ENCODE measurements at regions not wholly inside any gene's neighbourhood (a gene's known extent, or its start where the extent isn't known, plus 50 kb on each side); places are given as distances from the start of the nearest gene placed in this dataset.

- no peaks in the 10 kb centered on the region for H3K36me3 ChIP-seq (ENCODE audit: control insufficient read depth, insufficient read depth, low read length)
- DNase-seq: peak; percentile 87
- H3K9me3 ChIP-seq (replicated peaks; ENCODE audit: control insufficient read depth, low read depth, low read length): no peaks in the 10 kb centered on the region
- no peaks in the 10 kb centered on the region for H3K27me3 ChIP-seq (ENCODE audit: control insufficient read depth, insufficient read depth, low read length)
- peaks cover 29% of the 10 kb centered on the region for H3K4me1 ChIP-seq (ENCODE audit: control insufficient read depth, insufficient read depth, low read length)
- H3K4me3 ChIP-seq (ENCODE audit: low read length): no peak overlapping the region
- WGBS (ENCODE audit: insufficient coverage): 77% methylated on average over 1 of the region's 13 CpGs
- peak overlapping the region; percentile 80 for H3K27ac ChIP-seq (ENCODE audit: low read length)
Measured at GRCh38 chr2:64312622-64313397, 141.2 kb upstream of the LGALSL start.

DNA sequence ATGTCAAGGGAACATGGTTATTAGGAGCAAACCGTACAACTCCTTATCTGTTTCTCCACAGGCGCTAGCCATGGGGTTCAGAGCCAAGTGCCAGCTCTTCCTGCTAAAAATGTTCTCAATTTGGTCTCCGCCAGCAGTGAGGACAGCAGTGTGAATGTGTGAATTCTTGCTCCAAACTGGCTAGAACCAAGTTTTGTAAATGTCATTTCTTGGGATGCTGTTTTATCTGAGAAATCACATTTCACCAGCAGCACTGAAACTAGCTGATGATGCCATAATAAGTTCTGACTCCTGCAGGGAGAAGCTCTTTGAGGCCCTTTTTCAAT is 140.6 kb upstream of the LGALSL start:
- WGBS (ENCODE audit: insufficient coverage): 7% methylated on average over 2 of the region's 3 CpGs

DNA sequence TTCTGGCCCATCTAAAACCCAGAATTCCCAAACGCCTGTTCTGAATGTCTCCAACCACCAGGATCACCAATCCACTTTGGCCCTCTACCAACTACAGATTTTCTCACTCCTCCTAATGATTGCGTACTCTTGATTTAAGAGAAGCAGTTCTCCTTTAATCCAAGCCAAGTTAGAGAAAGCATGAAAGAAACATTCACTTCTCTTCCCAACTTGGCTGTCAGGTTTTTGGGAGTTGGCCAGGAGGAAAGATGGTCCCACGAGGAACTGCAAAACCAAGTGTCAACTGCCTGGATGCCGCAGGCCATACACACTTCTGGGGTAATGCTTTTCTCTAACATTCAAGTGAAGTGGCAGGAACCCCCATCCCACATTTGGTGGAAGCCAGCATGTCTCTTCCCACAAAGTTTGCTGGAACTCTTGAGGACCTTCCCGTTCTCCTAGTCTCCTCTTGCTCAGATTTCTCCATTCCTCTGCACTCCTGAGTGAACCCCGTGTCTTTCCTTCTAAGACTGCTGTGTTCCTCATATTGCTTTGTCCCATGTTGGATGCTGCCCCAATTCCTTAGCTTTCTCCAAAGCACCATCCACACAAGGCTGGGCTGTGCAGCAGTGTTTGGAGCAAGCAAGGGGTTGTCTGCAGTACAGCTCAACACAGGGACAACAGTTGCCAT is 138.5 kb upstream of the LGALSL start:
- Histone ChIP-seq H3K27me3 (ENCODE audit: control insufficient read depth, insufficient read depth, low read length) (no peaks in the 10 kb centered on the region), H3K4me3 (ENCODE audit: low read length) (no peak overlapping the region), H3K36me3 (ENCODE audit: control insufficient read depth, insufficient read depth, low read length) (no peaks in the 10 kb centered on the region), H3K4me1 (ENCODE audit: control insufficient read depth, insufficient read depth, low read length) (peaks cover 29% of the 10 kb centered on the region), H3K27ac (ENCODE audit: low read length) (no peak overlapping the region), H3K9me3 (replicated peaks; ENCODE audit: control insufficient read depth, low read depth, low read length) (no peaks in the 10 kb centered on the region)
- no peak for DNase-seq
- WGBS (ENCODE audit: insufficient coverage): 71% methylated on average over 3 of the region's 6 CpGs

More for the DNA sequence above, 140.6 kb upstream of the LGALSL start:
- Histone ChIP-seq H3K4me1 (ENCODE audit: control insufficient read depth, insufficient read depth, low read length) (peaks cover 29% of the 10 kb centered on the region), H3K27me3 (ENCODE audit: control insufficient read depth, insufficient read depth, low read length) (no peaks in the 10 kb centered on the region), H3K9me3 (replicated peaks; ENCODE audit: control insufficient read depth, low read depth, low read length) (no peaks in the 10 kb centered on the region), H3K36me3 (ENCODE audit: control insufficient read depth, insufficient read depth, low read length) (no peaks in the 10 kb centered on the region), H3K27ac (ENCODE audit: low read length) (peak overlapping the region; percentile 57), H3K4me3 (ENCODE audit: low read length) (no peak overlapping the region)
- no peak for DNase-seq

- Histone ChIP-seq H3K36me3 (ENCODE audit: control insufficient read depth, insufficient read depth, low read length) (no peaks in the 10 kb centered on the region), H3K4me3 (ENCODE audit: low read length) (no peak overlapping the region), H3K27me3 (ENCODE audit: control insufficient read depth, insufficient read depth, low read length) (no peaks in the 10 kb centered on the region), H3K4me1 (ENCODE audit: control insufficient read depth, insufficient read depth, low read length) (peaks cover 13% of the 10 kb centered on the region), H3K9me3 (replicated peaks; ENCODE audit: control insufficient read depth, low read depth, low read length) (no peaks in the 10 kb centered on the region), H3K27ac (ENCODE audit: low read length) (no peak overlapping the region)
- no peak for DNase-seq
- WGBS (ENCODE audit: insufficient coverage): 33% methylated on average over 1 of the region's 2 CpGs
Measured at GRCh38 chr2:64317707-64318475, 136.1 kb upstream of the LGALSL start.

- H3K4me3 ChIP-seq (ENCODE audit: low read length): no peak overlapping the region
- no peaks in the 10 kb centered on the region for H3K27me3 ChIP-seq (ENCODE audit: control insufficient read depth, insufficient read depth, low read length)
- H3K9me3 ChIP-seq (replicated peaks; ENCODE audit: control insufficient read depth, low read depth, low read length): no peaks in the 10 kb centered on the region
- no peaks in the 10 kb centered on the region for H3K36me3 ChIP-seq (ENCODE audit: control insufficient read depth, insufficient read depth, low read length)
- peaks cover 10% of the 10 kb centered on the region for H3K4me1 ChIP-seq (ENCODE audit: control insufficient read depth, insufficient read depth, low read length)
- DNase-seq: no peak
- WGBS (ENCODE audit: insufficient coverage): no CpG with 5 or more reads among the region's 1 CpG
- H3K27ac ChIP-seq (ENCODE audit: low read length): no peak overlapping the region
Measured at GRCh38 chr2:64318476-64318748, 135.6 kb upstream of the LGALSL start.

GRCh38 chr2:64319896-64320295 is 134.1 kb upstream of the LGALSL start:
- Histone ChIP-seq H3K4me3 (ENCODE audit: low read length) (no peak overlapping the region), H3K9me3 (replicated peaks; ENCODE audit: control insufficient read depth, low read depth, low read length) (no peaks in the 10 kb centered on the region), H3K27ac (ENCODE audit: low read length) (no peak overlapping the region), H3K4me1 (ENCODE audit: control insufficient read depth, insufficient read depth, low read length) (peaks cover 9% of the 10 kb centered on the region), H3K36me3 (ENCODE audit: control insufficient read depth, insufficient read depth, low read length) (no peaks in the 10 kb centered on the region), H3K27me3 (ENCODE audit: control insufficient read depth, insufficient read depth, low read length) (no peaks in the 10 kb centered on the region)
- DNase-seq: no peak
- 100% methylated on average over 2 of the region's 3 CpGs for WGBS (ENCODE audit: insufficient coverage)

DNA sequence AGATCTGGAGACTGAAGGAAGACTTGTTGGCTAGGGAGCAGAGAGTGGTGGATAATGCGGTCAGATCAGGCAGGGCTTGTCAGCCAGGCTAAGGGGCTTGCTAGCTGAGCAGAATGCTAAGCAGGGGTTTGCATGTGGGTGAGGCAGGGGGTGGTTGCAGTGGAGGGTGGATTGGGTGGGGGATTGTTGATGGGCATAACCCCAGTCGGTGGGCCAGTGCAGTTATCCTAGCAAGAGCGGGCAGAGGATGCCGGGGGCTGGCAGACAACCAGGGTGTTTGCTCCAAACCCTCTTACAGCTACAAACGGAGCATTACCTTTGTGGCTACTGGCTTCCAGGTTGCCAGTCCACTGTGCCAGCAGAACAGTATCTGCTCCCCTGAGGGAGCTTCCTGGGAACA is 131.5 kb upstream of the LGALSL start:
- WGBS (ENCODE audit: insufficient coverage): 98% methylated on average over 5 of the region's 5 CpGs
- no peak for DNase-seq
- Histone ChIP-seq H3K36me3 (ENCODE audit: control insufficient read depth, insufficient read depth, low read length) (no peaks in the 10 kb centered on the region), H3K4me3 (ENCODE audit: low read length) (no peak overlapping the region), H3K9me3 (replicated peaks; ENCODE audit: control insufficient read depth, low read depth, low read length) (no peaks in the 10 kb centered on the region), H3K27ac (ENCODE audit: low read length) (no peak overlapping the region), H3K4me1 (ENCODE audit: control insufficient read depth, insufficient read depth, low read length) (peaks cover 9% of the 10 kb centered on the region), H3K27me3 (ENCODE audit: control insufficient read depth, insufficient read depth, low read length) (no peaks in the 10 kb centered on the region)

- Histone ChIP-seq H3K4me1 (ENCODE audit: control insufficient read depth, insufficient read depth, low read length) (peaks cover 14% of the 10 kb centered on the region), H3K4me3 (ENCODE audit: low read length) (no peak overlapping the region), H3K36me3 (ENCODE audit: control insufficient read depth, insufficient read depth, low read length) (no peaks in the 10 kb centered on the region), H3K27ac (ENCODE audit: low read length) (no peak overlapping the region), H3K27me3 (ENCODE audit: control insufficient read depth, insufficient read depth, low read length) (no peaks in the 10 kb centered on the region), H3K9me3 (replicated peaks; ENCODE audit: control insufficient read depth, low read depth, low read length) (no peaks in the 10 kb centered on the region)
- DNase-seq: no peak
- 32% methylated on average over 3 of the region's 5 CpGs for WGBS (ENCODE audit: insufficient coverage)
Measured at GRCh38 chr2:64323197-64323596, 130.8 kb upstream of the LGALSL start.

DNA sequence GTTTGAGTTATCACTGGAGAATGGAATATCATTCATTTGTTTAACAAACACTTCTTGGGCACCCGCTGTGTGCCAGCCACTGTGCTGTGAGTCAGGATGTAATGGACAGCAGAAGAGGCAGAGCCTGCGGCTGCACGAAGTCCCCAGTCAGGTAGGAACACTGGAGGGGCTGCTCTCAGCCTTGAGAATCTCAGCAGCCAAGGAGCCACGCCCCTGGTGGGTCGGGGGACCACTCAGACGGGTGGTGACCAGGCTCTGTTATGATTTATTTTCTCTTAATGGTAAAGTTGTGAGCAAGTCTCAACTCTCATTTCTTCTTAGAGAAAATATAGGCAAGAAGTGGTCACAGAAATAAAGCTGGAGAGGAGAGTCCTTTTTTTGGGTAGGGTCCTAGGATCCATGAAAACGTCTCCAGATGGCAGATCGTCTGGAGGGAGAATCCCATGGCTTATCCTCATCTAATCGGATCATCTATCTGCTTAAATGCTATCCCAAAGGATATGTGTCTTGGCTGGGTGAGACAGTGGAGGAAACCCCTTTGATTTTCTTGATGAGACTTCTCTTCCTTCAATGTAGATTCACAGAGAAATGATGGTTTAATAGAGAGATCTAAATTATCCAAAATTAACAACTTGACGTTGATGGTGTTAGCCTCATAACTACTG is 129.1 kb upstream of the LGALSL start:
- Histone ChIP-seq H3K36me3 (ENCODE audit: control insufficient read depth, insufficient read depth, low read length) (no peaks in the 10 kb centered on the region), H3K27ac (ENCODE audit: low read length) (no peak overlapping the region), H3K4me3 (ENCODE audit: low read length) (no peak overlapping the region), H3K4me1 (ENCODE audit: control insufficient read depth, insufficient read depth, low read length) (peaks cover 19% of the 10 kb centered on the region), H3K9me3 (replicated peaks; ENCODE audit: control insufficient read depth, low read depth, low read length) (no peaks in the 10 kb centered on the region), H3K27me3 (ENCODE audit: control insufficient read depth, insufficient read depth, low read length) (no peaks in the 10 kb centered on the region)
- DNase-seq: no peak
- 95% methylated on average over 4 of the region's 10 CpGs for WGBS (ENCODE audit: insufficient coverage)

DNA sequence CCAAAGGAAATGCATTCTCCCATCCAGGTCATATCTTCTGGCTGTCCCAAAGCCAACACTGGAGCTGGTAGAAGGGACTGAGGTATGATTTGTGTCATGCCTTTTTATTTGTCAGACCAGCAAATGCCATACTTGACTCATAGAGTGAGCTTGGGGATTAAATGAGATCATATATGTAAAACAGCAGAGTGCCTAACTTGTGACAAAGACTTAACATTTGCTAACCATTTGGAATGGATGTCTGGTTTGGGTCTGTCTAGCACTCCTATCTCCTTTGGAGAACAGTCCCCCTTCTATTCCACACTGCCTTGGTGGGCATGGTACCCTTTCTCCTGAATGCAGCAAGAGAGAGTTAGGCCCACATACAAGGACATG is 128.5 kb upstream of the LGALSL start:
- Histone ChIP-seq H3K9me3 (replicated peaks; ENCODE audit: control insufficient read depth, low read depth, low read length) (no peaks in the 10 kb centered on the region), H3K4me1 (ENCODE audit: control insufficient read depth, insufficient read depth, low read length) (peaks cover 24% of the 10 kb centered on the region), H3K27ac (ENCODE audit: low read length) (no peak overlapping the region), H3K4me3 (ENCODE audit: low read length) (no peak overlapping the region), H3K27me3 (ENCODE audit: control insufficient read depth, insufficient read depth, low read length) (no peaks in the 10 kb centered on the region), H3K36me3 (ENCODE audit: control insufficient read depth, insufficient read depth, low read length) (no peaks in the 10 kb centered on the region)
- DNase-seq: no peak

All from muscle of leg (tissue), 3 donors.